ENCODE measurements at regions not wholly inside any gene's neighbourhood (a gene's known extent, or its start where the extent isn't known, plus 50 kb on each side); places are given as distances from the start of the nearest gene placed in this dataset.

- no peak for TF ChIP-seq SIX5 (IDR thresholded peaks at IDR 0.05; ENCODE audit: low read depth, low read length)
- TF ChIP-seq KDM1A (IDR thresholded peaks at IDR 0.05; ENCODE audit: borderline replicate concordance, low read length) = no peak
- TF ChIP-seq CREB1 (IDR thresholded peaks at IDR 0.05) = no peak
- TF ChIP-seq SAP30 (IDR thresholded peaks at IDR 0.05; ENCODE audit: insufficient read depth, insufficient replicate concordance, low read length) = no peak
- TF ChIP-seq SP4 (IDR thresholded peaks at IDR 0.05; ENCODE audit: low read length) = no peak
Measured at GRCh38 chr5:57067597-57067924, 106.3 kb upstream of the GPBP1 start (continued).
